H1 (cell line): ENCODE measurements at regions not wholly inside any gene's neighbourhood (a gene's known extent, or its start where the extent isn't known, plus 50 kb on each side); places are given as distances from the start of the nearest gene placed in this dataset.

Experiments
- CTCF ChIA-PET: fragments of 300-600 bp; sonication (Branson Sonifier 250); formaldehyde crosslinking; loops from one replicate; lab custom pipeline; 2021; ENCODE audit not compliant: partially characterized antibody; lab: Charles Lee
- POLR2A ChIA-PET: fragments of 300-600 bp; sonication (Branson Sonifier 250); formaldehyde crosslinking; loops from one replicate; lab custom pipeline; 2021; ENCODE audit warnings: inconsistent platforms; ENCODE audit not compliant: partially characterized antibody; lab: Charles Lee
- DNase-seq, 2 experiments: peaks; one replicate each; pipeline versions ENCODE4 v3.0.0 to v3.0.0-alpha.2; 2010 to 2022; ENCODE audit warnings: low spot score in 2 of 2, low read depth in 1 of 2, mixed read lengths in 1 of 2
- FAIRE-seq: peaks from 2 replicates; lab custom pipeline; 2011; peaks lifted over from hg19 to GRCh38; lab: Jason Lieb, UNC
- H2AFZ ChIP-seq: 2 replicates; pipeline ENCODE4 v1.8.1; 2012; ENCODE audit warnings: low read length, inconsistent platforms
- H2AK5ac ChIP-seq: 2 replicates; pipeline ENCODE4 v1.6.1; 2013; ENCODE audit warnings: low read depth, low read length
- H2BK120ac ChIP-seq: replicated peaks from 2 replicates; pipeline ENCODE3; 2013; ENCODE audit warnings: low read depth, low read length, inconsistent platforms
- H2BK12ac ChIP-seq: 2 replicates; pipeline ENCODE4 v1.6.1; 2013; ENCODE audit warnings: low read depth, low read length
- H2BK15ac ChIP-seq: 2 replicates; pipeline ENCODE4 v1.6.1; 2013; ENCODE audit warnings: low read length
- H2BK20ac ChIP-seq: 2 replicates; pipeline ENCODE4 v1.6.1; 2013; ENCODE audit warnings: low read length
- H2BK5ac ChIP-seq: 2 replicates; pipeline ENCODE4 v1.6.1; 2013; ENCODE audit warnings: low read depth, low read length
- H3K14ac ChIP-seq: 2 replicates; pipeline ENCODE4 v1.6.1; 2013; ENCODE audit warnings: inconsistent platforms; ENCODE audit not compliant: insufficient read length
- H3K18ac ChIP-seq: 2 replicates; pipeline ENCODE4 v1.6.1; 2013; ENCODE audit warnings: low read length; ENCODE audit errors: extremely low read depth
- H3K23ac ChIP-seq: 2 replicates; pipeline ENCODE4 v1.6.1; 2013; ENCODE audit warnings: inconsistent platforms; ENCODE audit not compliant: insufficient read length
- H3K23me2 ChIP-seq: 2 replicates; pipeline ENCODE4 v1.6.1; 2013; ENCODE audit warnings: low read depth, low read length
- H3K27ac ChIP-seq: 2 replicates; pipeline ENCODE4 v1.6.1; 2011; ENCODE audit warnings: low read depth, low read length, inconsistent platforms
- H3K27me3 ChIP-seq, 4 experiments: replicated peaks in 1 of 4; 1 replicate in 1 of 4; 2 replicates in 3 of 4; pipeline versions ENCODE4 v1.6.1 to v1.8.1; 2011 to 2013; ENCODE audit warnings: low read length in 3 of 4, mild to moderate bottlenecking in 3 of 4, inconsistent platforms in 2 of 4, mixed read lengths in 2 of 4, moderate library complexity in 1 of 4; ENCODE audit not compliant: control insufficient read depth in 3 of 4, insufficient read depth in 3 of 4; ENCODE audit errors: extremely low read depth in 1 of 4
- H3K36me3 ChIP-seq, 4 experiments: 2 replicates each; pipeline versions ENCODE4 v1.6.1 to v1.8.1; 2011 to 2013; ENCODE audit warnings: mild to moderate bottlenecking in 4 of 4, low read length in 3 of 4, moderate library complexity in 2 of 4, control low read depth in 1 of 4, inconsistent platforms in 1 of 4; ENCODE audit not compliant: insufficient read depth in 4 of 4, control insufficient read depth in 2 of 4
- H3K4ac ChIP-seq: replicated peaks from 2 replicates; pipeline ENCODE3; 2013; ENCODE audit warnings: low read length, low read depth, mixed read lengths, inconsistent platforms; ENCODE audit not compliant: insufficient read length
- H3K4me1 ChIP-seq, 4 experiments: replicated peaks in 1 of 4; 1 replicate in 1 of 4; 2 replicates in 3 of 4; pipeline versions ENCODE4 v1.6.1 to v1.8.1; 2011 to 2013; ENCODE audit warnings: low read length in 3 of 4, inconsistent platforms in 2 of 4, mixed read lengths in 1 of 4; ENCODE audit not compliant: insufficient read depth in 4 of 4, control insufficient read depth in 3 of 4
- H3K4me2 ChIP-seq, 2 experiments: 2 replicates each; pipeline versions ENCODE4 v1.6.1 to v1.8.1; 2011 to 2013; ENCODE audit warnings: low read depth in 2 of 2, low read length in 2 of 2, control low read depth in 1 of 2, inconsistent platforms in 1 of 2, mild to moderate bottlenecking in 1 of 2; ENCODE audit not compliant: insufficient read depth in 1 of 2
- H3K4me3 ChIP-seq, 4 experiments: fragments of 200-600, 300-600 bp in 1 of 4; sonication (generic), shearing (Covaris generic), sonication (Bioruptor Twin) in 1 of 4; 2 replicates each; pipeline versions ENCODE4 v1.5.1 to v1.8.1; 2011 to 2016; ENCODE audit warnings: low read length in 4 of 4, low read depth in 3 of 4, control low read depth in 2 of 4, inconsistent platforms in 2 of 4, mild to moderate bottlenecking in 2 of 4, mixed read lengths in 1 of 4, moderate library complexity in 1 of 4; ENCODE audit not compliant: insufficient read depth in 2 of 4; ENCODE audit errors: extremely low read depth in 1 of 4
- H3K56ac ChIP-seq: replicated peaks from 2 replicates; pipeline ENCODE3; 2013; ENCODE audit warnings: low read depth, mild to moderate bottlenecking, mixed read lengths, low read length, inconsistent platforms; ENCODE audit not compliant: insufficient read length
- H3K79me1 ChIP-seq: 2 replicates; pipeline ENCODE4 v1.6.1; 2013; ENCODE audit warnings: low read depth, low read length, control low read depth
- H3K79me2 ChIP-seq, 2 experiments: 2 replicates each; pipeline versions ENCODE4 v1.6.1 to v1.8.1; 2012 to 2013; ENCODE audit warnings: low read length in 2 of 2, mild to moderate bottlenecking in 2 of 2, inconsistent platforms in 1 of 2; ENCODE audit not compliant: insufficient read depth in 2 of 2, control insufficient read depth in 1 of 2
- H3K9ac ChIP-seq, 4 experiments: replicated peaks in 1 of 4; 1 replicate in 1 of 4; 2 replicates in 3 of 4; pipeline versions ENCODE4 v1.6.1 to v1.8.1; 2011 to 2013; ENCODE audit warnings: low read depth in 3 of 4, low read length in 3 of 4, control low read depth in 2 of 4, mild to moderate bottlenecking in 2 of 4, moderate library complexity in 2 of 4, inconsistent platforms in 1 of 4; ENCODE audit errors: extremely low read depth in 1 of 4
- H3K9me3 ChIP-seq, 2 experiments: 2 replicates each; pipeline versions ENCODE4 v1.6.1 to v1.8.1; 2012 to 2013; ENCODE audit warnings: mild to moderate bottlenecking in 2 of 2, moderate library complexity in 2 of 2, control low read depth in 1 of 2, inconsistent platforms in 1 of 2, low read depth in 1 of 2, low read length in 1 of 2, mixed read lengths in 1 of 2; ENCODE audit not compliant: insufficient read depth in 2 of 2
- H4K20me1 ChIP-seq, 2 experiments: replicated peaks in 1 of 2; 2 replicates each; pipeline versions ENCODE3 to v1.8.1; 2011 to 2013; ENCODE audit warnings: inconsistent platforms in 2 of 2, low read length in 2 of 2, mild to moderate bottlenecking in 1 of 2; ENCODE audit not compliant: insufficient read depth in 2 of 2, control insufficient read depth in 1 of 2
- H4K5ac ChIP-seq: 2 replicates; pipeline ENCODE4 v1.6.1; 2013; ENCODE audit warnings: low read length, low read depth, mixed read lengths, inconsistent platforms; ENCODE audit not compliant: insufficient read length
- H4K8ac ChIP-seq: 2 replicates; pipeline ENCODE4 v1.8.0; 2013; ENCODE audit warnings: mild to moderate bottlenecking, moderate library complexity, low read length, inconsistent platforms; ENCODE audit not compliant: insufficient read depth; ENCODE audit errors: extremely low read depth
- H4K91ac ChIP-seq: replicated peaks from 2 replicates; pipeline ENCODE3; 2013; ENCODE audit warnings: low read length, mixed read lengths, inconsistent platforms; ENCODE audit not compliant: insufficient read length
- MAFK ChIP-seq: IDR thresholded peaks from 2 replicates; pipeline ENCODE4 v1.6.1; 2012; ENCODE audit warnings: low read depth, mild to moderate bottlenecking, improper control_type of control experiment, low read length
- SIRT6 ChIP-seq: IDR thresholded peaks from one replicate; pipeline ENCODE4 v1.7.1; 2012; ENCODE audit warnings: low read length, inconsistent platforms
- WGBS, 2 experiments: shearing (Covaris generic) in 1 of 2; methylation state at CpG; one replicate each; pipeline versions ENCODE4 v1.1.6 to v1.1.7; 2013 to 2015; ENCODE audit warnings: low lambda C conversion rate in 2 of 2, mixed read lengths in 2 of 2, inconsistent platforms in 1 of 2, low coverage in 1 of 2, missing lambda C conversion rate in 1 of 2; ENCODE audit not compliant: insufficient replicate concordance in 2 of 2, insufficient coverage in 1 of 2, insufficient read length in 1 of 2; ENCODE audit errors: extremely low coverage in 1 of 2, missing lambda C conversion rate in 1 of 2; 5-methylcytosine and 5-hydroxymethylcytosine counted together
- TF ChIP-seq, protein P1 (sequence below): IDR thresholded peaks from 2 replicates; pipeline ENCODE4 v1.6.1; 2011; ENCODE audit warnings: low read length, improper control_type of control experiment

DNA sequence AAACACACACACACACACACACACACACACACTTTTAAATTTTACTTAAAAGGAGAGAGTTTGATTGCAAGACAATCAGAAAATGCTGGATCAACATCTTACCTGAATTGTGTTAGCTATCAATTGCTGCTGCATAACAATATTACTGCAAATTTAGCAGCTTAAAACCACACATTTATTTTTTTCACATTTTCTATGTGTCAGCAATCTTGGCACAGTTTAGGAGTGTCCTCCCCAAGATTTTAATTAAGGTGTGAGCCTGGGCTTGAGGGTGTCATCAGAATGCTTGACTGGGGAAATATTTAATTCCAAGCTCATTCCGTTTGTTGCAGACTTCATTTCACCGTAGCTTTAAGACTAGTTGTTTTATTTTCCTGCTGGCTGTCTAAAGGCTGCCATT is 431.0 kb upstream of the GJE1 start:
- Histone ChIP-seq H2BK15ac (no peak overlapping the region), H3K27me3 (no peaks in the 10 kb centered on the region), H3K18ac (no peak overlapping the region), H2BK12ac (no peak overlapping the region), H4K20me1 (no peaks in the 10 kb centered on the region), H3K9ac (no peak overlapping the region), H3K36me3 (no peaks in the 10 kb centered on the region), H2BK20ac (no peak overlapping the region), H2AFZ (no peak overlapping the region), H3K4me1 (no peaks in the 10 kb centered on the region), H3K9me3 (no peaks in the 10 kb centered on the region), H3K4me3 (no peak overlapping the region), H4K8ac (no peak overlapping the region), H3K14ac (no peak overlapping the region), H4K5ac (no peak overlapping the region), H2AK5ac (no peak overlapping the region), H3K23ac (no peak overlapping the region), H3K4me2 (no peak overlapping the region), H3K4ac (no peak overlapping the region), H3K27ac (no peak overlapping the region), H3K23me2 (no peaks in the 10 kb centered on the region), H2BK5ac (no peak overlapping the region), H2BK120ac (no peak overlapping the region), H4K91ac (no peak overlapping the region), H3K79me1 (no peaks in the 10 kb centered on the region), H3K79me2 (no peaks in the 10 kb centered on the region), H3K56ac (no peak overlapping the region)
- TF ChIP-seq SIRT6 (no peak), MAFK (no peak)
- TF ChIP-seq, protein P1, sequence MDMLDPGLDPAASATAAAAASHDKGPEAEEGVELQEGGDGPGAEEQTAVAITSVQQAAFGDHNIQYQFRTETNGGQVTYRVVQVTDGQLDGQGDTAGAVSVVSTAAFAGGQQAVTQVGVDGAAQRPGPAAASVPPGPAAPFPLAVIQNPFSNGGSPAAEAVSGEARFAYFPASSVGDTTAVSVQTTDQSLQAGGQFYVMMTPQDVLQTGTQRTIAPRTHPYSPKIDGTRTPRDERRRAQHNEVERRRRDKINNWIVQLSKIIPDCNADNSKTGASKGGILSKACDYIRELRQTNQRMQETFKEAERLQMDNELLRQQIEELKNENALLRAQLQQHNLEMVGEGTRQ = no peak
- WGBS, 2 experiments = 95% methylated on average over 2 of the region's 2 CpGs; no CpG with 5 or more reads in 1 of the 2 experiments
- CTCF ChIA-PET = no interaction called here
- DNase-seq (no peak), FAIRE-seq (no peak)
- POLR2A ChIA-PET = no interaction called here
